ENCODE measurements at regions not wholly inside any gene's neighbourhood (a gene's known extent, or its start where the extent isn't known, plus 50 kb on each side); places are given as distances from the start of the nearest gene placed in this dataset.
A peak's percentile ranks its signal among the peaks of the same experiment; 100 is the strongest.
"Not testable (repeated sequence)": the region's sequence is repeated elsewhere in the genome, so short reads cannot be mapped to it uniquely, and the experiment has no call there.

- not testable (repeated sequence) for DNase-seq; H3K27ac ChIP-seq; H3K4me3 ChIP-seq; H3K27me3 ChIP-seq; H3K36me3 ChIP-seq; H3K4me1 ChIP-seq; H3K9me3 ChIP-seq; ATAC-seq (ENCODE audit: low FRiP score in 2 of 2)
- no CpG with 5 or more reads among the region's 2 CpGs for WGBS, 2 donors
Observed at GRCh38 chr9:61628951-61629350, 439.1 kb downstream of the SPATA31A7 start.

- DNase-seq = peak in 1 of 2 donors; percentile 27
- 82 to 95% methylated on average over 12 to 18 of the region's 19 CpGs for WGBS, 2 donors
- no peak for TF ChIP-seq POLR2AphosphoS5 (IDR thresholded peaks at IDR 0.05)
- H3K27me3 ChIP-seq = no peaks in the 10 kb centered on the region
- no peaks in the 10 kb centered on the region for H3K4me1 ChIP-seq
- H3K4me3 ChIP-seq = no peak overlapping the region
- ATAC-seq (ENCODE audit: low FRiP score in 2 of 2) = no peak
- H3K36me3 ChIP-seq = no peaks in the 10 kb centered on the region
- no peaks in the 10 kb centered on the region for H3K9me3 ChIP-seq
- no peak overlapping the region for H3K27ac ChIP-seq
Observed at GRCh38 chr9:61634192-61634591, 444.4 kb downstream of the SPATA31A7 start.

GRCh38 chr9:61664232-61664631 lies 474.4 kb downstream of the SPATA31A7 start:
- DNase-seq; H3K4me1 ChIP-seq; H3K27me3 ChIP-seq; H3K27ac ChIP-seq; H3K36me3 ChIP-seq; ATAC-seq (ENCODE audit: low FRiP score in 2 of 2); H3K4me3 ChIP-seq: not testable (repeated sequence)
- peaks cover 0 to 26% (median 0%) of the 10 kb centered on the region in 4 donors for H3K9me3 ChIP-seq
- 70 to 85% methylated on average over 5 of the region's 6 CpGs for WGBS, 2 donors

- ATAC-seq (ENCODE audit: low FRiP score in 2 of 2) = no peak
- TF ChIP-seq POLR2AphosphoS5 (IDR thresholded peaks at IDR 0.05) (no peak), CTCF (IDR thresholded peaks at IDR 0.05) (no peak), POLR2A (IDR thresholded peaks at IDR 0.05) (no peak), EP300 (IDR thresholded peaks at IDR 0.05) (no peak)
- H3K4me1 ChIP-seq = no peaks in the 10 kb centered on the region
- no peaks in the 10 kb centered on the region for H3K36me3 ChIP-seq
- 76 to 79% methylated on average over 21 to 22 of the region's 22 CpGs for WGBS, 2 donors
- DNase-seq = no peak
- no peak overlapping the region for H3K27ac ChIP-seq
- H3K4me3 ChIP-seq = no peak overlapping the region
- no peaks in the 10 kb centered on the region for H3K27me3 ChIP-seq
- H3K9me3 ChIP-seq = peaks cover 0 to 37% (median 0%) of the 10 kb centered on the region in 4 donors
Observed at GRCh38 chr9:61665330-61665751, 475.5 kb downstream of the SPATA31A7 start.

- no peak for TF ChIP-seq CTCF (IDR thresholded peaks at IDR 0.05)
- no peak for TF ChIP-seq POLR2A (IDR thresholded peaks at IDR 0.05)
- TF ChIP-seq POLR2AphosphoS5 (IDR thresholded peaks at IDR 0.05) = no peak
- TF ChIP-seq EP300 (IDR thresholded peaks at IDR 0.05) = no peak
- H3K9me3 ChIP-seq = peaks cover 0 to 42% (median 0%) of the 10 kb centered on the region in 4 donors
- H3K4me3 ChIP-seq = no peak overlapping the region
- DNase-seq (no peak), ATAC-seq (ENCODE audit: low FRiP score in 2 of 2) (no peak)
- no peaks in the 10 kb centered on the region for H3K4me1 ChIP-seq
- no peaks in the 10 kb centered on the region for H3K36me3 ChIP-seq
- no peak overlapping the region for H3K27ac ChIP-seq
- no peaks in the 10 kb centered on the region for H3K27me3 ChIP-seq
- 77 to 90% methylated on average over 12 of the region's 12 CpGs for WGBS, 2 donors
Observed at GRCh38 chr9:61665829-61666228, 476.0 kb downstream of the SPATA31A7 start.

GRCh38 chr9:61666310-61666709 lies 476.5 kb downstream of the SPATA31A7 start:
- WGBS, 2 donors = 76 to 86% methylated on average over 15 of the region's 15 CpGs
- ATAC-seq (ENCODE audit: low FRiP score in 2 of 2) (no peak), DNase-seq (no peak)
- Histone ChIP-seq H3K9me3 (peaks cover 0 to 45% (median 0%) of the 10 kb centered on the region in 4 donors), H3K4me3 (no peak overlapping the region), H3K27me3 (no peaks in the 10 kb centered on the region), H3K36me3 (no peaks in the 10 kb centered on the region), H3K4me1 (no peaks in the 10 kb centered on the region), H3K27ac (no peak overlapping the region)
- TF ChIP-seq POLR2A (IDR thresholded peaks at IDR 0.05) = no peak
- TF ChIP-seq EP300 (IDR thresholded peaks at IDR 0.05) = no peak
- no peak for TF ChIP-seq POLR2AphosphoS5 (IDR thresholded peaks at IDR 0.05)

GRCh38 chr9:61666849-61667371 lies 477.1 kb downstream of the SPATA31A7 start:
- no peaks in the 10 kb centered on the region for H3K27me3 ChIP-seq
- 85 to 86% methylated on average over 26 of the region's 26 CpGs for WGBS, 2 donors

More at GRCh38 chr9:61666849-61667371, 477.1 kb downstream of the SPATA31A7 start:
- no peak for DNase-seq
- Histone ChIP-seq H3K4me3 (no peak overlapping the region), H3K36me3 (no peaks in the 10 kb centered on the region), H3K4me1 (no peaks in the 10 kb centered on the region), H3K9me3 (peaks cover 0 to 48% (median 0%) of the 10 kb centered on the region in 4 donors), H3K27ac (no peak overlapping the region)
- ATAC-seq (ENCODE audit: low FRiP score in 2 of 2) = no peak
- no peak for TF ChIP-seq POLR2A (IDR thresholded peaks at IDR 0.05)
- TF ChIP-seq POLR2AphosphoS5 (IDR thresholded peaks at IDR 0.05) = no peak
- no peak for TF ChIP-seq CTCF (IDR thresholded peaks at IDR 0.05)
- TF ChIP-seq EP300 (IDR thresholded peaks at IDR 0.05) = no peak

Data from upper lobe of left lung (tissue), 6 donors.